Neural crest cell (in vitro differentiated cells): ENCODE measurements at regions not wholly inside any gene's neighbourhood (a gene's known extent, or its start where the extent isn't known, plus 50 kb on each side); places are given as distances from the start of the nearest gene placed in this dataset.

ENCODE experiments used
- DNase-seq: peaks from one replicate; pipeline ENCODE4 v3.0.0; 2021; ENCODE audit warnings: low read depth, mixed read lengths, low spot score
- H3K27ac Mint-ChIP-seq: one replicate; pipeline ENCODE4 v1.8.0; 2021; ENCODE audit warnings: mild to moderate bottlenecking, mixed read lengths; ENCODE audit not compliant: unreplicated experiment
- H3K27me3 Mint-ChIP-seq: 2 replicates; pipeline ENCODE4 v1.8.0; 2021; ENCODE audit warnings: low read depth, mild to moderate bottlenecking, mixed read lengths
- H3K36me3 Mint-ChIP-seq: 2 replicates; pipeline ENCODE4 v1.8.0; 2021; ENCODE audit warnings: low read depth, mild to moderate bottlenecking, mixed read lengths
- H3K4me1 Mint-ChIP-seq: 2 replicates; pipeline ENCODE4 v1.8.0; 2021; ENCODE audit warnings: mixed read lengths
- H3K4me3 Mint-ChIP-seq: one replicate; pipeline ENCODE4 v1.8.0; 2021; ENCODE audit warnings: mild to moderate bottlenecking, mixed read lengths
- H3K9me3 Mint-ChIP-seq: 2 replicates; pipeline ENCODE4 v1.8.0; 2021; ENCODE audit warnings: mixed read lengths
- CTCF ChIP-seq: fragments of 200-600 bp; sonication (generic); conservative IDR thresholded peaks from 2 replicates; pipeline ENCODE4 v1.5.0; 2021; ENCODE audit warnings: antibody characterized with exemption, mild to moderate bottlenecking

GRCh38 chr12:58593557-58594304 is 326.6 kb downstream of the LRIG3 start:
- Mint-ChIP-seq H3K9me3 (peaks cover 5% of the 10 kb centered on the region), H3K4me1 (no peaks in the 10 kb centered on the region), H3K27ac (no peak overlapping the region), H3K4me3 (no peak overlapping the region), H3K36me3 (no peaks in the 10 kb centered on the region), H3K27me3 (no peaks in the 10 kb centered on the region)
- no peak for TF ChIP-seq CTCF
- DNase-seq: no peak

DNA sequence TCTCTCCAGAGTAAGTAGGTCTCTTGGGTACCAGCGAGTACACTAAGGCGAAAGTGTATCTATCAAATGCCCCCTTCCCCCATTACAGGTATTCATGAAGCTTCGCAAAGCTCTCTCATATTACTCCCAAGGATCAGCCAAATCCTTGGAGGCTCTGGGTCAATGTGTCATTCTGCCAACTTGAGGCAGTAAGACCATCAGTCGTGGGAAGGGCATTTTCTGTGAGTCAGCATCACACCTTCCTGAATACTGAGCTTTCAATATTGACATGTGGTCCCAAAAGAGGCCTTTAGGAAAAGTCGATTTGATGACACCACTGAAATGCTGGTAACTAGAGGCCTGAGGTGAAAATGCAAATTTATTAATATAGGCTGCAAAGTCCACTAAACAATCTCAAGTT is 323.9 kb downstream of the LRIG3 start:
- Mint-ChIP-seq H3K27ac (no peak overlapping the region), H3K9me3 (peaks cover 5% of the 10 kb centered on the region), H3K4me3 (no peak overlapping the region), H3K36me3 (no peaks in the 10 kb centered on the region), H3K27me3 (no peaks in the 10 kb centered on the region), H3K4me1 (no peaks in the 10 kb centered on the region)
- no peak for TF ChIP-seq CTCF
- no peak for DNase-seq

GRCh38 chr12:58601529-58601928 is 318.8 kb downstream of the LRIG3 start:
- Mint-ChIP-seq H3K4me3 (no peak overlapping the region), H3K27me3 (peaks cover 3% of the 10 kb centered on the region), H3K27ac (no peak overlapping the region), H3K4me1 (no peaks in the 10 kb centered on the region), H3K9me3 (peaks cover 5% of the 10 kb centered on the region), H3K36me3 (no peaks in the 10 kb centered on the region)
- DNase-seq: no peak
- no peak for TF ChIP-seq CTCF

DNA sequence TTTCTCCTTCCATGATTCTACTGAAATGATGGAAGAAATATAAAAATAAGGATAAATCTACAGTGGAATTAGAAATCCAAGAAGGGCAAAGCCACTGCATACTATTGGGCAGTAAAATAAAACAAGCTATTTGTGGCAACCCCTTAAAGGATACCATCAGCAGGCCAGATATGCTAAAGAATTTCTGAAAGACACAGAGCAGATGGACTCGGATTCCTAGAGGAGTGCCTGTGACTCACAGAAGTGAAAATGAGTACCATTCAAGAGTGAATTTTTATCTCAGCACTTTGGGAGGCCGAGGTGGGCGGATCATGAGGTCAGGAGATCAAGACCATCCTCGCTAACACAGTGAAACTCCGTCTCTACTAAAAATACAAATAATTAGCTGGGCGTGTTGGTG is 318.1 kb downstream of the LRIG3 start:
- Mint-ChIP-seq H3K27me3 (peaks cover 3% of the 10 kb centered on the region), H3K4me3 (no peak overlapping the region), H3K9me3 (peaks cover 5% of the 10 kb centered on the region), H3K27ac (no peak overlapping the region), H3K4me1 (no peaks in the 10 kb centered on the region), H3K36me3 (no peaks in the 10 kb centered on the region)
- TF ChIP-seq CTCF: no peak
- DNase-seq: no peak

DNA sequence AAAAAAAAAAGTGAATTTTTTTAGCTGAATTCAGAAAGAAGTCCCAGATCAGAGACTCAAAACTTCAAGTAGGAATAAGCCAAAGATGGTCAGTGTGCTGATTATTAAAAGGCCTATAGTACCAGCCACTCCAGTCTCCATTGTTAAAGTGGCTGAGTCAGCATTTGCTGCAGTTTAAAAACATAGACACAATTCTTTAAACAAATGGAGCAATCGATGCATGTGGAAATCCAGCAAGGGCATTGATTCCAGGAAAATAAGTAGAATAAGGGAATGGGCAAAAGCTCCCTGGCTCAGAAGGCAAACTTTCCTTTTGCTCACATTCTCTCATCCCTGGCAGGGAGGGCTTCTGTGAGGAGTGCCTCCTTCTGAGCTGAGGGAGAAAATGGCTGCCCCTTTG is 317.6 kb downstream of the LRIG3 start:
- Mint-ChIP-seq H3K27ac (peak overlapping the region; percentile 78), H3K9me3 (peaks cover 3% of the 10 kb centered on the region), H3K4me1 (no peaks in the 10 kb centered on the region), H3K36me3 (no peaks in the 10 kb centered on the region), H3K27me3 (peaks cover 3% of the 10 kb centered on the region), H3K4me3 (no peak overlapping the region)
- no peak for TF ChIP-seq CTCF
- DNase-seq: no peak
